NB4 (cell line): ENCODE measurements at regions not wholly inside any gene's neighbourhood (a gene's known extent, or its start where the extent isn't known, plus 50 kb on each side); places are given as distances from the start of the nearest gene placed in this dataset.

ENCODE experiments used
- DNase-seq: peaks from one replicate; pipeline ENCODE4 v3.0.0; 2010; ENCODE audit warnings: low read depth
- H3K4me3 ChIP-seq: one replicate; pipeline ENCODE4 v1.5.1; 2011; ENCODE audit warnings: mild to moderate bottlenecking, low read depth, low read length, moderate library complexity
- MYC ChIP-seq: IDR thresholded peaks from 2 replicates; pipeline ENCODE4 v1.6.1; 2011; ENCODE audit warnings: low read depth, low read length
- POLR2A ChIP-seq: IDR thresholded peaks from 2 replicates; pipeline ENCODE4 v1.6.1; 2011; ENCODE audit warnings: mild to moderate bottlenecking; ENCODE audit not compliant: insufficient read length; ENCODE audit errors: extremely low read depth
- TF ChIP-seq, protein P1 (sequence below): IDR thresholded peaks from 2 replicates; pipeline ENCODE4 v1.6.1; 2011; ENCODE audit warnings: low read depth, low read length
- TF ChIP-seq, protein P2 (sequence below): IDR thresholded peaks from one replicate; pipeline ENCODE4 v1.5.1; 2012; ENCODE audit warnings: low read depth, low read length

DNA sequence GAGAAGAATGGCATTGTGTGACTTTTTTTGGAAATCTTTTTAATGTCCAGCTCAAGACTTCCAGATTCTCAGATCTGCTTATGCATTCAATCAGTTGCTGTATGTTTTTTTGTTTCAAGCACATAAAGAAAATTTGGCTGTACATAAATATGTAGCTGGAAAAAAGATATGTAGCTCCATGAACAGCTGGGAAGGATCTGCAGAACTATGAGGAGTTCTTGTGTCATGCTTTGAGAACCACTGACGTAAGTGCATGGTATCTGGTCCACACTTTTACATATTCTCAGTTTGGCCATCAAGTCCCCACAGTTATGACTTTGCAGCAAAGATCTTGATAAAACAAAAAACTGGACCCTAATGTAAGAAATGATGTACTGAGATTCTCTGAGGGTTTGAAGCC lies 165.9 kb downstream of the KIT start:
- no peak for TF ChIP-seq POLR2A
- TF ChIP-seq, protein P1, sequence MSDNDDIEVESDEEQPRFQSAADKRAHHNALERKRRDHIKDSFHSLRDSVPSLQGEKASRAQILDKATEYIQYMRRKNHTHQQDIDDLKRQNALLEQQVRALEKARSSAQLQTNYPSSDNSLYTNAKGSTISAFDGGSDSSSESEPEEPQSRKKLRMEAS = no peak
- TF ChIP-seq, protein P2, sequence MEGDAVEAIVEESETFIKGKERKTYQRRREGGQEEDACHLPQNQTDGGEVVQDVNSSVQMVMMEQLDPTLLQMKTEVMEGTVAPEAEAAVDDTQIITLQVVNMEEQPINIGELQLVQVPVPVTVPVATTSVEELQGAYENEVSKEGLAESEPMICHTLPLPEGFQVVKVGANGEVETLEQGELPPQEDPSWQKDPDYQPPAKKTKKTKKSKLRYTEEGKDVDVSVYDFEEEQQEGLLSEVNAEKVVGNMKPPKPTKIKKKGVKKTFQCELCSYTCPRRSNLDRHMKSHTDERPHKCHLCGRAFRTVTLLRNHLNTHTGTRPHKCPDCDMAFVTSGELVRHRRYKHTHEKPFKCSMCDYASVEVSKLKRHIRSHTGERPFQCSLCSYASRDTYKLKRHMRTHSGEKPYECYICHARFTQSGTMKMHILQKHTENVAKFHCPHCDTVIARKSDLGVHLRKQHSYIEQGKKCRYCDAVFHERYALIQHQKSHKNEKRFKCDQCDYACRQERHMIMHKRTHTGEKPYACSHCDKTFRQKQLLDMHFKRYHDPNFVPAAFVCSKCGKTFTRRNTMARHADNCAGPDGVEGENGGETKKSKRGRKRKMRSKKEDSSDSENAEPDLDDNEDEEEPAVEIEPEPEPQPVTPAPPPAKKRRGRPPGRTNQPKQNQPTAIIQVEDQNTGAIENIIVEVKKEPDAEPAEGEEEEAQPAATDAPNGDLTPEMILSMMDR = no peak
- no peak for TF ChIP-seq MYC
- DNase-seq = no peak
- H3K4me3 ChIP-seq = no peak overlapping the region

DNA sequence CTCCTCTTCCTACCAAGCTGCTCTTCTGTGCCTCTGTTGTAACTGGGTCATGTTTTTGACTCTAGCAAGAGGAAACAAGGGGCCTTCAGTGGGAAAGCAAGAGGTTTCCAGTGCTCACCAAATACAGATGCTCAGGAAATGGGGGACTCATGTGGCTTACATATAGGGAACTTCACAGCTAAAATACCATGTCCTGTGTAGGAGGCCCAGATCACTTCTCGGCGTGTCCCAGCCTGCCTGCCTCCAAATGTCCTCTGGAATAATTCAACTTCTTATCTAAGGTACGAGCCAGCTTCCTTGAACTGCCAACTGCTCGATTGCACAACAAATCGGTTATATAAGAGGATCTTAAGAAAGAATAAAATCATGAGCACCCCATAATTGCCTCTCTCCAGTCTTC lies 161.3 kb downstream of the KIT start:
- TF ChIP-seq MYC (no peak), POLR2A (no peak)
- TF ChIP-seq, protein P1 = no peak
- TF ChIP-seq, protein P2 = no peak
- H3K4me3 ChIP-seq = no peak overlapping the region
- DNase-seq = peak; percentile 31

DNA sequence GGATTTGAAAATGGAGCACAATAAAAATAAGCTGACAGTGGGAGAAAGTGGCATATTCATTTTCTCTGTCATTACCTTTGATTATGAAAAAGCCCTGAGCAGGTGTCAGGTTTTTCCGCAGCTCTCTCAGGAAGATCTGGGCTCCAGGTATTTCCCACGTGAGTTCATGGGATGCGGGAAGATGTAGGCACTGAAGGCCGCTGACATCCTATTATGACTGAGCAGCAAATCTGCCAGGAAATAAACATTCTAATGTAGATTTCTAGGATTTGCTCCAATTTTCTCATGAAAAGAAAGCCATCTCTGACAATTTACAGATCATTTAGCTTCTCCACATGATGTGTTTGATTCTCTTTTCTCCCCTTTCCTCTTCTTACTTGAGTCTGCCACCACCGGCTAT lies 160.7 kb downstream of the KIT start:
- DNase-seq = no peak
- TF ChIP-seq, protein P1 = no peak
- TF ChIP-seq POLR2A (no peak), MYC (no peak)
- TF ChIP-seq, protein P2 = no peak
- H3K4me3 ChIP-seq = no peak overlapping the region

DNA sequence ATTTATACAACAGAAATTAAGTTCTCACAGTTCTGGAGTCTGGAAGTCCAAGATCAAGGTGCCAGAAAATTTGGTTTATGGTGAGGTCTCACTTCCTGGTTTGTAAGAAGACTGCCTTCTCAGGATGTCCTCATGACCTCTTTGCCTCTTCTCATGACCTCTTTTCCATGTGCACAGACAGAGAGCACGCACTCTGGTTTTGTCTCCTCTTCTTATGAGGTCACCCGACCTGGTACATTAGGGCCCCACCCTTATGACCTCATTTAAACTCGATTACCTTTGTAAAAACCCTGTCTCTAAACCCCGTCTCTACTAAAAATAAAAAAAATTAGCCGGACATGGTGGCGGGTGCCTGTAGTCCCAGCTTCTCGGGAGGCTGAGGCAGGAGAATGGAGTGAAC lies 155.9 kb downstream of the KIT start:
- TF ChIP-seq, protein P2 = no peak
- TF ChIP-seq MYC (no peak), POLR2A (no peak)
- TF ChIP-seq, protein P1 = no peak
- H3K4me3 ChIP-seq = no peak overlapping the region
- DNase-seq = no peak

DNA sequence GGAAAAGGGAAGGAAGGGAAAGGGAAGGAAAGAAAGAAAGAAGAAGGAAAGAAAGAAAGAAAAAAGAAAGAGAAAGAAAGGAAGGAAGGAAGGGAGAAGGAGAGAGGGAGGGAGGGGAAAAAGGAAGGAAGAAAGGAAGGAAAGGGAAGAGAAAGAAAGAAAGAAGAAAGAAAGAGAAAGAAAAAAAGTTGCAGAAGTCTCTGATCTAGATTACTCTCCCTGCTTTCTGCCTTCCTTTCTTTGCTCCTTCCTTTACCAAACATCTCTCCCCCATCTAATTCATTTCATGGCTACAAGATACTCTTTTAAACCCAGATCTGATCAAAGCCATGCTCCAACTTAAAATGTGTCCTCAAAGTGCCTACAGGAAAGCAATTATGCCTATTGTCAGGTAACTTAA lies 148.6 kb downstream of the KIT start:
- no peak for DNase-seq
- H3K4me3 ChIP-seq = no peak overlapping the region
- TF ChIP-seq, protein P2 = no peak
- TF ChIP-seq, protein P1 = no peak
- TF ChIP-seq POLR2A (no peak), MYC (no peak)

DNA sequence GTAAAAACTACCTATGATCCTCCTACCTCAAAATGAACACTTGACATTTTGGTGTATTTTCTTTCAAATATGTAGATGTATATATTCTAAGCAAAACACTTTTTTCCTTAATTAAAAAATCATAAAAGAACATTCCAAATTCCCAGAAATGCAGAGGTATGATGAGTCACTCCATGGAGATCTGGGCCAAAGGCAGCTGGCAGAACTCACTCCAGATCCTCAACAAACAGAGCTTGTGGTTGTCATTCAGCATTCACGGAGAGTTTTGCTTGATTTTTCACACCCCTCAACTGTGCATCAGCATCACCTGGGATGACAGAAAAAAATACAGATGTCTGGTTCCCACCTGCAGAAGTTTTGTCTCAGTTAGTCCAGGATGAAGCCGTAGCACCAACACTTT lies 144.6 kb downstream of the KIT start:
- no peak for DNase-seq
- H3K4me3 ChIP-seq = no peak overlapping the region
- no peak for TF ChIP-seq MYC
- no peak for TF ChIP-seq POLR2A
- TF ChIP-seq, protein P2 = no peak
- TF ChIP-seq, protein P1 = no peak
